NCI-H187 (cell line): ENCODE measurements at regions not wholly inside any gene's neighbourhood (a gene's known extent, or its start where the extent isn't known, plus 50 kb on each side); places are given as distances from the start of the nearest gene placed in this dataset.

Experiments
- DNase-seq, 2 experiments: peaks; one replicate each; lab custom pipeline; 2025; lab: John Stamatoyannopoulos, UW

DNA sequence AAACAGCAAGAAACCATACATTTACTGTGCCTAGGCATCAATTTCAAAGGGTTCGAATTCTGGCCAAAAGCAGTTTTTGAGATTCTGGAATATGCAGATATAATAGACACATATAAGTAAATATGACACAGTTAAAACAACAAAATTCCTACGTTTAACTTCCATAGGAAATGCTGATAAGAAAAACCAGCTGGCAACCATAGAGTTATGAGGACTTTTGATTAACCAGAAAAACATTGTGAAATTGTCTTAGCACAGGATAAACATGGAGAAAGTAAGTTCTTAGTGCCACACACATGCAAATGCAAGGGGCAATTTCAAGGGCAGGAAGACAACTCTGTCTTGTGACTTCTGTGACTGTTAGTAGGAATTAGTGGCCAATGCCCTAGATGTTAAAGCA is 702.1 kb downstream of the TNS3 start:
- no peak for DNase-seq

DNA sequence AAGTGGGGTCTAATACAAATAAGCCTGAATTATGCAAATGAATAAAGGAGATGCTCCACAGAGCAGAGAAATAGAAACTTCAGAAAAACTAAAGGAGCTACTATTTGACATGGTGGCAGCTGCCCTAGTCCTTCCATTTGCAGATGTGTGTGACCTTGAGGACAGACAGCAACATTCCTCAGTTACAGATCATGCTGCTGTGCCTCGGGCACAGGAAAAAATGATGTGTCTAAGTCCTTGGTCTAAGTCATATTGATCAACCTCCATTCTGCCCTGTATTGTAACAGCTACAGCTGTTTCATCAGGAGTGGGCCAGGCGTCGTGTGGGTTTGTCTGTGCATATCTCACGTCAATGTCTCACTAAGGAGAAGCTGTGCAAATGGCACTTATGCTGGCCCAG is 710.4 kb downstream of the TNS3 start:
- no peak for DNase-seq

GRCh38 chr7:46864716-46865115 is 717.2 kb downstream of the TNS3 start:
- no peak for DNase-seq

- DNase-seq, result no peak
These were observed 721.9 kb downstream of the TNS3 start for GRCh38 chr7:46859963-46860475.

GRCh38 chr7:46855851-46856250 is 726.1 kb downstream of the TNS3 start:
- no peak for DNase-seq

DNA sequence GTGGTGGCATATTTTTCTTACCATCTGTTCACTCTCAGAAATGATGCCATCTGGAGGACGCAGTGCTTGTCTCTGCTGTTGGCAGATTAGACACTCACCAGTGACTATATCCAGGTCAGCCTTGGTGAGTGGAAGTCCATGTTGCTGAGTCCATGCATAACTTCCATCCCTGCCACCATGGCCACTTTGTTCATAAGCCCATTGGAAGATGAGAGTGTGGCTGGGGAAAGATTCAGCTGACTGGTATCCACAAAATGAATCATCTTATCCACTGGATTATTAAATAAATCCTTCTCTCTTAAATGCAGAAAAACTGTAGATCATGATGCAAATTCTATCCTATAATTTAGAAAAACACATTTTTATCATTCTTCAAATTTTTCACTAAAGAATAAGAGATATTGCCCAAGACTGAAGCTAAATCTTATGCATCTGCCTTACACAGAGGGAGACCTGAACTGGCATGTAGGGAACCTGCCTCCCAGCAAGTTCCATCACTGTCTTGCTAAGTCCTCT is 726.9 kb downstream of the TNS3 start:
- no peak for DNase-seq

DNA sequence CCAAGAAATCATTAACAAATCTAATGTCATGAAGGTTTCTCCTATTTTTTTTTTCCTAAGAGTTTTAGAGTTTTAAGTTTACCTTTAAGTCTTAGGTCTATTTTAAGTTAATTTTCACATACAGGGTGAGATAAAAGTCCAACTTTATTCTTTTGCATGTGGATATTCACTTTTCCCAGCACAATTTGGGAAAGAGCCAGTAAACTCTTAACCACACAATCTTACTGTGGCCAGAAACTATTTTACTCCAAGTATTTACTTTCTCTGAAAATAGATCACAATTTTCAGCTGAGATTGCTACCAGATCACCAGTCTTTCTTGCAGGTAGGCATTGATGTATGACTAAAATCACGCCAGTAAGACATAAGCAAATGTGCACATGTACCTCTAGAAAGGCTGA is 728.5 kb downstream of the TNS3 start:
- DNase-seq, result no peak

DNA sequence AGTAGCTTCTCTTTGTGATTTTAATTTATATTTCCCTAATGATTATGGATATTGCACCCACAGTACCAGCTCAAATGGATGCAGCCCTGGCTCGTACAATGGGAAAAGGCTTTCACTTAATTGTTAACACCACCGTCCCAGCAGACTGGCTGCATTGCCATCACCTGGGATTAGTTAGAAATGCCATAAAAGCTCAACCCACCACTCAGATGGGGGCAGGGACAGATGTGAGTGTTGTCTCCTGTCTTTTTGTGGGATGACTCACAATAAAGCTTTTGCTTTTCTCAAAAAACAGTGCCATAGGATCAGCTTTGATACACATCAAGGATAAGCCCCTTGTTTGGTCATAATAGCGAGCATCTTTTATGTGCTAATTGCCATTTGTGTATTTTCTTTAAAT is 729.1 kb downstream of the TNS3 start:
- no peak for DNase-seq

DNA sequence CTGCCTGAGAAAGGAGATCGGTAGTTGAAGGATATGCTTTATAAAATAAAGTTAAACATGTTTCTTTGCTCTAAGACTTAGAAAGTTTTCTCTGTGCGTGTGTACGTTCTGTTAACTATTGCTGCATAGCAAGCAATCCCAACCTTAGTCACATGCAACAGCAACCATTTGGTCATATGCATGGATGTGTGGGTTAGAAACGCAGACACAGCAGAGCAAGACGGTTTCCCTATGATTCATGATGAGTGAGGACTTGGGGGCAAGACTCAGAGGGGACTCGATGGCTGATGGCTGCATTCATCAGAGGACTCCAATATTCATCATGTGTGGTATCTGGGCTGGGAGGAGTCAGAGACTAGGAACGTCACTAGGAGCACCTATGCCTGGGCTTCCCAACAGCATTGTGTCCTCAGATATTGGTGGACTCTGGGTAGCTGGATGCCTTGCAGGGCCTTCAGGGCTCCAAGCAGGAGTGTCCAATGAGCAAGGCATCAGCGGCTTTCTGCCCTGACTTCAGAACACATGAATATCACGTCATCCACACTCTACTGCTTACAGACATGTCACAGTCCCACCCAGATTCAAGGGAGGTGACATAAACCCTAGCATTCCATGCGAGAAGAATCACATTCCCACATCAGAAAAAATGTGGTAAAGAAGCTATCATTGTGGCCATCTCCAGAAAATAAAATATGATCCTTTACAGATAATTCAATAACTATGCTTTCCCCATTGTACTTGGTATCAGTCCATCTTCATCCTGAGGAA is 731.2 kb downstream of the TNS3 start:
- DNase-seq, result no peak

GRCh38 chr7:46848944-46849343 is 733.0 kb downstream of the TNS3 start:
- DNase-seq, result no peak

DNA sequence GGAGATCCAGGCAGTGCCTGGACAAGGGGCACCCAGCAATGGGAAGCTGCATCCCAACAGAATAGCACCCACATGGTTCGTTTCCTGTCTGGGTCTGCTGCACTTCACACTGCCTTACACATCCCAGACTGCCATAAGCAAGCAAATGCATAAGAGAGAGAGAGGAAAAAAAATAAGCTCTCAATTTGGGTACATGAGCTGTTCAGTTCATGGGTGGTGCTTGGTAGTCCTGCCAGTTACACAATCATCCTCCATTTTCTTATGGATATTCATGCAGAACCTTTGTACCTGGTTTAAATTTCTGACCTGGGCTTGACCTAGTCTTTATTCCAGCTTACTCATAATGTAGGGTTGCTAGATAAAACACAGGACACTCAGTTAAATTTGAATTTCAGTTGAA is 733.6 kb downstream of the TNS3 start:
- no peak for DNase-seq

GRCh38 chr7:46847126-46847525 is 734.8 kb downstream of the TNS3 start:
- DNase-seq, result no peak

DNA sequence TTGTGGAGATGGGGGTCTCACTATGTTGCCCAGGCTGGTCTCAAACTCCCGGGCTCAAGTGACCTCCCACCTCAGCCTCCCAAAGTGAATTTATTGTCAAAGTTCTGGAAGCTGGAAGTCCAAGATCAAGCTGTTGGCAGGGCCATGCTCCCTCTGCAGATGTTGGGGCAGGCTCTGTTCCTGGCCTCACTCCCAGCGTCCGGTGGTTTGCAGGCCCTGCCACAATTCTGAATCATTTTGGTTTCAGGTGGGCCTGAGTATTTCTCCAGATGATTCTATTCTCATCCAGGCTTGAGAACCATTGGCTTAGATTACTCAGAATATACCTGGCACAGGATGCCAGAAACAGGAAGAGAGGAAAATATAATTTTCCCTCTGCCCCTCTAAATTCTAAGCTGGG is 737.4 kb downstream of the TNS3 start:
- no peak for DNase-seq

- no peak for DNase-seq
These were observed 740.7 kb downstream of the TNS3 start for GRCh38 chr7:46841248-46841647.

- DNase-seq, result no peak
These were observed 742.3 kb downstream of the TNS3 start for GRCh38 chr7:46839651-46840050.

GRCh38 chr7:46838463-46838862 is 743.4 kb downstream of the TNS3 start:
- no peak for DNase-seq

- no peak for DNase-seq
These were observed 746.4 kb downstream of the TNS3 start for GRCh38 chr7:46835556-46835955.

GRCh38 chr7:46834921-46835320 is 747.0 kb downstream of the TNS3 start:
- DNase-seq, result no peak

DNA sequence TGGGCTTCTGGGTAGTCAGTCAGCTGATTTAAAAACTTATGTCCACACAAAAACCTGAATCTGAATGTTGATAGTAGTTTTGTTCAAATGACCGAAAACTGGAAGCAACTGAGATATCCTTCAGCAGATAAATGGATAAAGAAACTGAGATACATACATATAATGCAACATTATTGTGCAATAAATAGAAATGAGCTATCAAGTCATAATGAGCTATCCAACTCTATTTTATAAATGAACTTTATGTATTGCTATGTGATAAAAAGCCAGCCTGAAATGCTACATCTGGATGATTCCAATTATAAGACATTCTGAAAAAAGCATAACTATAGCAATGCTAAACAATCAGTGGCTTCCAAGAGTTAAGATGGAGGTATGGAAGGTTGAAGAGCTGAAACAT is 748.7 kb downstream of the TNS3 start:
- no peak for DNase-seq

DNA sequence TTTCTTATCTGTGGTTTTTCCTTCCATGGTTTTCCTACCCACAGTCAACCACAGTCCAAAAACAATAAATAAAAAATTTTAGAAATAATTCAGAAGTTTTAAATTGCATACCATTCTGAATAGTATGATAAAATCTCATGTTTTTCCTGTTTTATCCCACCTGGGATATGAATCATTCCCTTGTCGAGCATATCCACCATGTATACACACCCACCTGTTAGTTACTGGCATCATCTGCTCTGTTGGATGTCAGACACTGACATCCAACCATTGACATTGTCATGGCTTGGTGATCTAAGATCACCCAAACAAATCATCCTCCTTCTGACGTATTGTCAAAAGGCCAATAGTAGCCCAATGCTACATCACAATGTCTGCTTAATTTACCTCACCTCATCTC is 749.8 kb downstream of the TNS3 start:
- DNase-seq, result no peak

- DNase-seq, result no peak
These were observed 762.1 kb downstream of the TNS3 start for GRCh38 chr7:46819819-46820218.

- DNase-seq, result no peak
These were observed 767.2 kb downstream of the TNS3 start for GRCh38 chr7:46814516-46815250.

- no peak for DNase-seq
These were observed 769.7 kb downstream of the TNS3 start for GRCh38 chr7:46812101-46812675.
